Adrenal gland (tissue), 9 donors: ENCODE measurements at regions not wholly inside any gene's neighbourhood (a gene's known extent, or its start where the extent isn't known, plus 50 kb on each side); places are given as distances from the start of the nearest gene placed in this dataset.

Experiments used
- DNase-seq, 7 donors: peaks; one replicate each; pipeline ENCODE4 v3.0.0-alpha.2; 2019 to 2020
- H3K27ac ChIP-seq, 5 donors: fragments of 200-600 bp; sonication (generic) in 4 of 5; 1 replicate in 3 of 5; 2 replicates in 2 of 5; pipeline versions ENCODE4 v1.5.1 to v1.8.0; 2016 to 2020; ENCODE audit warnings: mild to moderate bottlenecking in 1 of 5
- H3K27me3 ChIP-seq: fragments of 200-600 bp; 2 replicates; pipeline ENCODE4 v1.8.0; 2021
- H3K36me3 ChIP-seq, 2 donors: fragments of 200-600 bp; replicated peaks in 1 of 2; 1 replicate in 1 of 2; 2 replicates in 1 of 2; pipeline versions ENCODE4 v1.5.1 to v1.8.0; 2018 to 2022
- H3K4me1 ChIP-seq, 2 donors: fragments of 200-600 bp; replicated peaks in 1 of 2; 1 replicate in 1 of 2; 2 replicates in 1 of 2; pipeline versions ENCODE4 v1.5.1 to v1.8.0; 2018 to 2021
- H3K4me3 ChIP-seq, 4 donors: fragments of 200-600 bp; sonication (generic) in 3 of 4; one replicate each; pipeline ENCODE4 v1.5.1; 2016 to 2018
- H3K9me3 ChIP-seq, 3 donors: fragments of 200-600 bp; sonication (generic) in 1 of 3; replicated peaks in 1 of 3; 1 replicate in 2 of 3; 2 replicates in 1 of 3; pipeline versions ENCODE4 v1.5.1 to v1.8.0; 2016 to 2021
- CTCF ChIP-seq, 6 experiments: fragments of 450-650 bp in 4 of 6; fragments of 200-600 bp in 2 of 6; sonication (generic) in 1 of 6; IDR thresholded peaks; 1 replicate in 5 of 6; 2 replicates in 1 of 6; pipeline versions ENCODE4 v1.5.1 to v1.8.0; 2016 to 2021; ENCODE audit warnings: antibody characterized with exemption in 6 of 6, mild to moderate bottlenecking in 2 of 6, moderate library complexity in 1 of 6
- POLR2A ChIP-seq, 2 donors: fragments of 450-650 bp; IDR thresholded peaks; one replicate each; pipeline ENCODE4 v1.6.1; 2017; ENCODE audit warnings: antibody characterized with exemption in 2 of 2, mild to moderate bottlenecking in 2 of 2, moderate library complexity in 1 of 2
- WGBS, 4 donors: extraction: QIAGEN DNeasy Blood & Tissue Kit in 2 of 4; methylation state at CpG; one replicate each; pipeline versions ENCODE4 v1.1.5 to v1.1.7; 2013 to 2017; 5-methylcytosine and 5-hydroxymethylcytosine counted together
- intact Hi-C, 2 donors: fragments of 100-400 bp; cut with DNase I; formaldehyde crosslinking; loops; one replicate each; pipeline versions ENCODE4 v1.14.1 to v1.15.0; 2022 to 2023
- donor health status: healthy with polysubstance abuse.
- donor health status: Bipolar disorder and iron deficiency.
- donor health status: DM: yes; HTN: yes; CAD: no.
- donor health status: DM: no; HTN: no; CAD: no.
- donor health status: DM: no; HTN: no; CAD: no.

GRCh38 chr11:112401036-112401769 lies 140.5 kb upstream of the PLET1 start:
- DNase-seq: peak in 4 of 7 donors; percentile 20 to 57 (median 30)
- intact Hi-C loops: no loop called here
- Histone ChIP-seq H3K27ac (no peak overlapping the region), H3K4me1 (peaks cover 0 to 7% of the 10 kb centered on the region in 2 donors), H3K27me3 (no peaks in the 10 kb centered on the region), H3K4me3 (no peak overlapping the region), H3K36me3 (no peaks in the 10 kb centered on the region), H3K9me3 (no peaks in the 10 kb centered on the region)
- WGBS, 4 donors: 61 to 68% (median 67%) methylated on average over 7 of the region's 7 CpGs
- TF ChIP-seq POLR2A (IDR thresholded peaks at IDR 0.05): no peak
- no peak for TF ChIP-seq CTCF (IDR thresholded peaks at IDR 0.05)

GRCh38 chr11:112403432-112403831 lies 142.8 kb upstream of the PLET1 start:
- H3K27ac ChIP-seq: no peak overlapping the region
- H3K9me3 ChIP-seq: no peaks in the 10 kb centered on the region
- H3K4me1 ChIP-seq: peaks cover 0 to 7% of the 10 kb centered on the region in 2 donors
- intact Hi-C loops: no loop called here
- no peaks in the 10 kb centered on the region for H3K36me3 ChIP-seq
- DNase-seq: no peak
- TF ChIP-seq POLR2A (IDR thresholded peaks at IDR 0.05) (no peak), CTCF (IDR thresholded peaks at IDR 0.05) (no peak)
- no peak overlapping the region for H3K4me3 ChIP-seq
- 80 to 88% (median 83%) methylated on average over 5 of the region's 5 CpGs for WGBS, 4 donors
- no peaks in the 10 kb centered on the region for H3K27me3 ChIP-seq

GRCh38 chr11:112404112-112404511 lies 143.5 kb upstream of the PLET1 start:
- no peak for DNase-seq
- TF ChIP-seq POLR2A (IDR thresholded peaks at IDR 0.05): no peak
- no peak for TF ChIP-seq CTCF (IDR thresholded peaks at IDR 0.05)
- 50 to 96% (median 80%) methylated on average over 1 of the region's 1 CpG for WGBS, 4 donors
- Histone ChIP-seq H3K4me3 (no peak overlapping the region), H3K36me3 (no peaks in the 10 kb centered on the region), H3K4me1 (peaks cover 0 to 7% of the 10 kb centered on the region in 2 donors), H3K27me3 (no peaks in the 10 kb centered on the region), H3K27ac (no peak overlapping the region), H3K9me3 (no peaks in the 10 kb centered on the region)
- intact Hi-C loops: no loop called here

- TF ChIP-seq POLR2A (IDR thresholded peaks at IDR 0.05): no peak
- TF ChIP-seq CTCF (IDR thresholded peaks at IDR 0.05): no peak
- Histone ChIP-seq H3K4me3 (no peak overlapping the region), H3K4me1 (no peaks in the 10 kb centered on the region), H3K27ac (no peak overlapping the region), H3K27me3 (no peaks in the 10 kb centered on the region), H3K36me3 (no peaks in the 10 kb centered on the region), H3K9me3 (no peaks in the 10 kb centered on the region)
- intact Hi-C loops: no loop called here
- 61 to 69% (median 63%) methylated on average over 7 of the region's 7 CpGs for WGBS, 4 donors
- DNase-seq: no peak
Measured at GRCh38 chr11:112408517-112408916, 147.9 kb upstream of the PLET1 start.
